Stimulated activated naive CD8-positive, alpha-beta T cell treated with anti-CD3 and anti-CD28 coated beads, Interleukin-15, amount 100 ng/mL, for 72 hours (primary cell): ENCODE measurements at regions not wholly inside any gene's neighbourhood (a gene's known extent, or its start where the extent isn't known, plus 50 kb on each side); places are given as distances from the start of the nearest gene placed in this dataset.

Experiments
- ATAC-seq: fragments of 150-1000 bp; cut with Tn5 transposase; 2 replicates; pipeline ENCODE4 v1.10.0; 2021; ENCODE audit warnings: mild to moderate bottlenecking, moderate library complexity
- DNase-seq, 2 donors: peaks; one replicate each; pipeline ENCODE4 v3.0.0; 2021 to 2022
- H3K27ac Mint-ChIP-seq, 2 donors: one replicate each; pipeline ENCODE4 v1.8.0; 2022; ENCODE audit warnings: mild to moderate bottlenecking in 2 of 2, mixed read lengths in 2 of 2, moderate library complexity in 2 of 2
- H3K27me3 Mint-ChIP-seq: one replicate; pipeline ENCODE4 v1.8.0; 2022; ENCODE audit warnings: mixed read lengths
- H3K4me1 Mint-ChIP-seq: one replicate; pipeline ENCODE4 v1.8.0; 2022; ENCODE audit warnings: mild to moderate bottlenecking, mixed read lengths
- H3K4me3 Mint-ChIP-seq, 2 donors: one replicate each; pipeline ENCODE4 v1.8.0; 2022; ENCODE audit warnings: mild to moderate bottlenecking in 2 of 2, mixed read lengths in 2 of 2, moderate library complexity in 1 of 2
- H3K9me3 Mint-ChIP-seq, 2 donors: one replicate each; pipeline ENCODE4 v1.8.0; 2022; ENCODE audit warnings: mixed read lengths in 2 of 2

GRCh38 chr5:179422213-179422855 lies 77.1 kb upstream of the ADAMTS2 start:
- Mint-ChIP-seq H3K4me3 (no peak overlapping the region), H3K9me3 (no peaks in the 10 kb centered on the region), H3K27me3 (peaks cover 22% of the 10 kb centered on the region), H3K27ac (no peak overlapping the region), H3K4me1 (no peaks in the 10 kb centered on the region)
- DNase-seq (no peak), ATAC-seq (no peak)

- Mint-ChIP-seq H3K27ac (no peak overlapping the region), H3K27me3 (peaks cover 32% of the 10 kb centered on the region), H3K9me3 (no peaks in the 10 kb centered on the region), H3K4me3 (no peak overlapping the region), H3K4me1 (no peaks in the 10 kb centered on the region)
- DNase-seq (no peak), ATAC-seq (no peak)
Measured at GRCh38 chr5:179421144-179421901, 76.1 kb upstream of the ADAMTS2 start.

GRCh38 chr5:179420476-179420875 lies 75.2 kb upstream of the ADAMTS2 start:
- Mint-ChIP-seq H3K4me1 (no peaks in the 10 kb centered on the region), H3K27me3 (peaks cover 36% of the 10 kb centered on the region), H3K9me3 (no peaks in the 10 kb centered on the region), H3K4me3 (no peak overlapping the region), H3K27ac (no peak overlapping the region)
- ATAC-seq (no peak), DNase-seq (no peak)

- Mint-ChIP-seq H3K9me3 (no peaks in the 10 kb centered on the region), H3K4me1 (no peaks in the 10 kb centered on the region), H3K27ac (no peak overlapping the region), H3K4me3 (no peak overlapping the region), H3K27me3 (peaks cover 31% of the 10 kb centered on the region)
- no peak for ATAC-seq
- DNase-seq = no peak
Measured at GRCh38 chr5:179418972-179419371, 73.7 kb upstream of the ADAMTS2 start.

GRCh38 chr5:179417696-179418095 lies 72.4 kb upstream of the ADAMTS2 start:
- Mint-ChIP-seq H3K4me3 (no peak overlapping the region), H3K27me3 (peaks cover 31% of the 10 kb centered on the region), H3K9me3 (no peaks in the 10 kb centered on the region), H3K27ac (no peak overlapping the region), H3K4me1 (no peaks in the 10 kb centered on the region)
- ATAC-seq = no peak
- no peak for DNase-seq

GRCh38 chr5:179417016-179417415 lies 71.8 kb upstream of the ADAMTS2 start:
- Mint-ChIP-seq H3K4me1 (no peaks in the 10 kb centered on the region), H3K27me3 (peaks cover 28% of the 10 kb centered on the region), H3K4me3 (no peak overlapping the region), H3K27ac (no peak overlapping the region), H3K9me3 (no peaks in the 10 kb centered on the region)
- no peak for ATAC-seq
- DNase-seq = no peak

- peaks cover 20% of the 10 kb centered on the region for H3K27me3 Mint-ChIP-seq
- no peaks in the 10 kb centered on the region for H3K4me1 Mint-ChIP-seq
- DNase-seq (no peak), ATAC-seq (no peak)
- no peak overlapping the region for H3K27ac Mint-ChIP-seq
- no peak overlapping the region for H3K4me3 Mint-ChIP-seq
- no peaks in the 10 kb centered on the region for H3K9me3 Mint-ChIP-seq
Measured at GRCh38 chr5:179416114-179416822, 71.0 kb upstream of the ADAMTS2 start.

- H3K4me1 Mint-ChIP-seq = no peaks in the 10 kb centered on the region
- ATAC-seq = no peak
- no peak overlapping the region for H3K4me3 Mint-ChIP-seq
- H3K9me3 Mint-ChIP-seq = no peaks in the 10 kb centered on the region
- DNase-seq = no peak
- H3K27ac Mint-ChIP-seq = peak overlapping the region in 1 of 2 donors; percentile 85
- peaks cover 20% of the 10 kb centered on the region for H3K27me3 Mint-ChIP-seq
Measured at GRCh38 chr5:179415291-179416060, 70.2 kb upstream of the ADAMTS2 start.

- Mint-ChIP-seq H3K4me1 (no peaks in the 10 kb centered on the region), H3K27ac (no peak overlapping the region), H3K4me3 (no peak overlapping the region), H3K9me3 (no peaks in the 10 kb centered on the region), H3K27me3 (peaks cover 20% of the 10 kb centered on the region)
- ATAC-seq (no peak), DNase-seq (no peak)
Measured at GRCh38 chr5:179414459-179415261, 69.4 kb upstream of the ADAMTS2 start.

- H3K9me3 Mint-ChIP-seq = no peaks in the 10 kb centered on the region
- no peak for DNase-seq
- H3K27me3 Mint-ChIP-seq = peaks cover 20% of the 10 kb centered on the region
- no peak overlapping the region for H3K4me3 Mint-ChIP-seq
- H3K27ac Mint-ChIP-seq = no peak overlapping the region
- ATAC-seq = no peak
- no peaks in the 10 kb centered on the region for H3K4me1 Mint-ChIP-seq
Measured at GRCh38 chr5:179413711-179414458, 68.6 kb upstream of the ADAMTS2 start.

GRCh38 chr5:179413086-179413690 lies 67.9 kb upstream of the ADAMTS2 start:
- ATAC-seq = no peak
- H3K27ac Mint-ChIP-seq = no peak overlapping the region
- no peak for DNase-seq
- H3K4me3 Mint-ChIP-seq = no peak overlapping the region
- H3K9me3 Mint-ChIP-seq = no peaks in the 10 kb centered on the region
- no peaks in the 10 kb centered on the region for H3K4me1 Mint-ChIP-seq
- peaks cover 20% of the 10 kb centered on the region for H3K27me3 Mint-ChIP-seq

GRCh38 chr5:179411161-179411841 lies 66.0 kb upstream of the ADAMTS2 start:
- no peaks in the 10 kb centered on the region for H3K9me3 Mint-ChIP-seq
- no peak overlapping the region for H3K4me3 Mint-ChIP-seq
- DNase-seq = peak in 1 of 2 donors; percentile 8
- peak; percentile 22 for ATAC-seq
- H3K27ac Mint-ChIP-seq = no peak overlapping the region
- H3K27me3 Mint-ChIP-seq = peaks cover 11% of the 10 kb centered on the region
- H3K4me1 Mint-ChIP-seq = no peaks in the 10 kb centered on the region

- no peaks in the 10 kb centered on the region for H3K9me3 Mint-ChIP-seq
- no peak overlapping the region for H3K27ac Mint-ChIP-seq
- no peaks in the 10 kb centered on the region for H3K4me1 Mint-ChIP-seq
- ATAC-seq (no peak), DNase-seq (no peak)
- H3K4me3 Mint-ChIP-seq = no peak overlapping the region
- H3K27me3 Mint-ChIP-seq = peaks cover 8% of the 10 kb centered on the region
Measured at GRCh38 chr5:179410291-179411160, 65.3 kb upstream of the ADAMTS2 start.
